Fibroblast of upper back skin (primary cell): ENCODE measurements at regions not wholly inside any gene's neighbourhood (a gene's known extent, or its start where the extent isn't known, plus 50 kb on each side); places are given as distances from the start of the nearest gene placed in this dataset.
"Not testable (repeated sequence)": the region's sequence is repeated elsewhere in the genome, so short reads cannot be mapped to it uniquely, and the experiment has no call there.

Experiments
- DNase-seq: peaks from one replicate; pipeline ENCODE4 v3.0.0-alpha.2; 2013

- no peak for DNase-seq
Observed at GRCh38 chr5:107068782-107069181, 602.0 kb downstream of the EFNA5 start.

- no peak for DNase-seq
Observed at GRCh38 chr5:107067395-107067794, 603.3 kb downstream of the EFNA5 start.

DNA sequence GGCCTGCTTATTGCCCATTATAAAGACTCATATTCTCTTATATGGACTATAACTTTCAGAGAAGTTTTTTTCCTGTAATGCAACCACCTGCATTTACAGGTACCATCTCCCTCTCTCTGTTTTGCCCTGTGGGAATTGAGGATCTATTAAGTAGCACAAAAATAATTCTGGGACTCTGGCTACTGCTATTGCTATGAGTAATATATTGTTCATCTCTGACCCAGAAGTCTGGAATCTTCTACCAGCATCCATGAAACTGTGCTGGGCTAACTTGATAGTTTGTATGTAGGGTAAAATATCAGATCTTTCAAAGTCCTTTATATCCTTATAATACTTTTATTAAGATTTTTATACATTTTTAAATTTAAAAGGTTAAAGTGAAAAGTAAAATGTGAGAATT lies 607.2 kb downstream of the EFNA5 start:
- DNase-seq, result peak; percentile 14

GRCh38 chr5:107058803-107059202 lies 611.9 kb downstream of the EFNA5 start:
- no peak for DNase-seq

DNA sequence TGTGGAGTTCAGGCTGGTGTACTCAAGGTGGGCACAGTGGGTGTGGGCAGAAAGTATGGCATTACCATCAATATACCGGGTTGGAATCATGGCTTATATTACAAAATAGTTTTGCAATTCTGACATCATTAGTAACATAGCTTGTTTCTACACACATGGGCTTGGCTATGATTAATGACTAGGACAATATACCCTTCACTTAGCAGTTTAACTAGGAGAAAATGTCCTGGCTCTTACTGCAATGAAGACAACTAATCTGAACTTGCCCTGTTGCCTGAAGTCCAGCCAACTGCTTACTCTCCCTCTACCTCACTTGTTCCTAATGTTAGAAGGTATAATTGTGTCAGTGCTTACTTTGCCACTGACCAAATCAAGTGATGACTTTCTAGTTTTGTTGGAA lies 612.5 kb downstream of the EFNA5 start:
- no peak for DNase-seq

- DNase-seq, result no peak
Observed at GRCh38 chr5:107056278-107056677, 614.5 kb downstream of the EFNA5 start.

- no peak for DNase-seq
Observed at GRCh38 chr5:107047048-107047447, 623.7 kb downstream of the EFNA5 start.

DNA sequence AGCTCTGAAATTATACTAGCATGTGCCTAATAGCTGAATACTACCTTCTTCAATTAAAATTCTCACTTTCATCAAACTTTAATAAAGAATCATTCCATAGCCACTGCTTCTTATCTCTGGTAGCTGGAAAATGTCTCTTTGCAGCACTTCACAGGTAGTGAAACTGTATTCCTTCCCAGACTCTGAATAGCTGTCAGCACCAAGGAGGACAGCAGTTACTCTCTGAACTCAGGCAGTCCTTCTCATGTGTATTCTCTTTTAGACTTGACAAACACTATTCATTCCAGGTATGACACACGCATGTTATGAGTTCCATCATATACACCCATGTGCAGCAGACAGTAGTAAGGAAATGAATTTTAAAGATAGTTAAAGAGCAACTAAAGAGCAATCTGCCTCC lies 627.1 kb downstream of the EFNA5 start:
- DNase-seq, result no peak

- DNase-seq, result no peak
Observed at GRCh38 chr5:107040907-107041306, 629.8 kb downstream of the EFNA5 start.

GRCh38 chr5:107032629-107033028 lies 638.1 kb downstream of the EFNA5 start:
- no peak for DNase-seq

- no peak for DNase-seq
Observed at GRCh38 chr5:107028938-107029337, 641.8 kb downstream of the EFNA5 start.

GRCh38 chr5:107025712-107026497 lies 644.8 kb downstream of the EFNA5 start:
- no peak for DNase-seq

- DNase-seq, result no peak
Observed at GRCh38 chr5:107023732-107024131, 647.0 kb downstream of the EFNA5 start.

DNA sequence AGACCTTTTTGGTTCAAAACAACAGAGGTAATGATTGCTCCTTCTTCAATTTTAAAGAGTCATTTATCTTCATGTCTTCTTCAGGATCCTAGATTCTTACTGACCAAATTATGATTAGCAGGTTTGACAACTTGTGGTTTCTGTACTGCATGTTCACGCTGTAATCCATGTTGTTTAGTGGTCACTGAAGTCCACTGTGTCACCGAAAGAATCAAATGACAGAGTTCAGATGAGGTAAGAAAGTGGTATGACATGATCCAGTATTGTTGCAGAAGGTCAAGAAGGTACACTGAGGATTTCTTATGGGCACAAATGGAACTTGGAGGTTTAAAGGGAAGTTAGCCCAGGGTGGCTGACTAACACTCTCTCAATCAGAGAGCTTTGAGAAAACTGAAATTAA lies 649.2 kb downstream of the EFNA5 start:
- DNase-seq, result no peak

DNA sequence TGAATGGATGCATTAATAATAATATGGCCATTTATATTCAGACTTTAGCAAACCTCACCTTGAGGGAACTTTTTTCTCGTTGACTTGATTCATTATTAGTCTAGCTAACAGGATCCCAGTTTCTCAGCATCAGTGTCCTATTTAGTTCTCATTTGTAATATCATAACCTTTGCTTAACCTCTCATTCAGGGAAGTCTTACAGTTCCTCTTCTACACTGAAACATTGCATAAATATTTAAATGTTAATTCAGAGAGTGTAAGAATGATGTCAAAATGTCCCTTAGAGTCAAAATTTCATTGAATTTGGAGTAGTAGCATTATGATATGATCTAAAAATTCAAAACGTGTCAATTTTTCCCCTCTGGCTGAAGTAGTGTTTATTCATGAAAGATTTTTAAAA lies 650.1 kb downstream of the EFNA5 start:
- no peak for DNase-seq

DNA sequence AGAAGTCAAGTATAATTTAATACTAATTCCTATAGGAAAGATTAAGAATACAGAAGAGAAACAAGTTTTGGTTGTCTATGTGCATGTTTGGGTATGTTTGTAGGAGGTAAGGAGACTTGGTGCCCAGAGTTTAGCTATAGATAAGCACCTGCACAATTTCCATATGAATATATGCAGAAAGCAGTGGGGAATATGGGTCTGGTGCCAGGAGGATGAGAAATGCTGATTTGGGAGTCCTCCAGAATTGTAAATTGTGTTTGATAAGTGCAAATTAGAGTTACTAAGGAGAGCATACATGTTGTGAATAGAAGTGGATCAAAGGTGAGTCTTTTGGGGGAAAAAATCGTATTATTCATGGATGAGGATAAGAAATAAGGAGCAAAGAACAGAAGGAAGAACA lies 653.1 kb downstream of the EFNA5 start:
- DNase-seq, result no peak

DNA sequence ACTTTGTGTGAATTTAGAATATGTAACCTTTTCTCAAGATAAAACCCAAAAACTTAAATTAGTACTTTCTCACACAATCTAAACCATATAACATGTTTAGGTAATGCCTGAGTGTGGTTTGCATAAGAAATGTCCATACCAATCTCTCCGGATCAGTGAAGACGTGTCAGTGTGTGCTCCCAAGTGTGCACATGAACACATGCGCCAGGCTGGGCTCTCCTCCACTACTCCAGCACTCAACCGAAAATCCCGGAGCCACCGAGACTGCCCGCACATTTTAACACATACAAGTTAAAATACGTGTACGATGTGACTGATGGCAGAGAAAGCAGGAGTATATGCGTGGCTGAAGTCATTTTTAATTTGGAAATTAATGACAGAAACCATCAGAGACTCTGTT lies 658.4 kb downstream of the EFNA5 start:
- DNase-seq, result no peak

DNA sequence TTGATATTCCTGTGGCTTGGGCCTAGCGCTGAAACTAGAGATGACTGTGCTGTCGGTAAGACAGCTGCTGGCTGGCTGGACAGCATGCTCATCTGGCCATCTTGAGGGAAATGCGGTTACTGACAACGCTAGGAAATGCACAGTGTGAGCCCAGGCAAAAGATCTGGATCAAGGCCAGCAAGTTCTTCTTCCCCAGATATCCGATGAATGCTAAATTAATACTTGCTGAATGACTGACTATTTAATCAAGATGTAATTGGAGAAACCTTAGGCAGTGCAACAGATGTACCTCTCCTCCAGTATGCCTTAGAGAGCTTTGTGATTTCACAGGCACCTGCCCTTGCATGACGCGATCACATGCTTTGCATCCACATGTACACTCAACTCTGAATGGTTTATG lies 659.1 kb downstream of the EFNA5 start:
- DNase-seq, result peak; percentile 71

DNA sequence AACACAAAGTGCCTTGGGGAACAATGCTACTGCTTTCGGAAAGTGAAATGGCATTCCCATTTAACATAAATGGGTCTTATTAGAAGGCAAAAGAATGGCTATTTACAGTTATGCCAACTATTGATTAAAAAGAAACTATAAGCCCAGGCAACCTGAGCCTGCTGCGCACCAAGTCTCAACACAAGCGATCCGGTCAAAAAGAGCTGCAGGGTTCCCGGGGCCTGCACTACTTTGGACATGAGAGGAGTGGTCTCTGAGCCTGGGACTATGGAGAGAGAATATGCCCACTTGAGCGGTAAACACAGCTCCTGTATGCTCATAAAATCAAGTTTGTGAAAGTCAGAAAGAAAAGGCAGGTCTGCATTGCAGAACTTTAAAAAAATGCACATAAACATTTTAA lies 660.7 kb downstream of the EFNA5 start:
- no peak for DNase-seq

- no peak for DNase-seq
Observed at GRCh38 chr5:107005653-107006052, 665.1 kb downstream of the EFNA5 start.

DNA sequence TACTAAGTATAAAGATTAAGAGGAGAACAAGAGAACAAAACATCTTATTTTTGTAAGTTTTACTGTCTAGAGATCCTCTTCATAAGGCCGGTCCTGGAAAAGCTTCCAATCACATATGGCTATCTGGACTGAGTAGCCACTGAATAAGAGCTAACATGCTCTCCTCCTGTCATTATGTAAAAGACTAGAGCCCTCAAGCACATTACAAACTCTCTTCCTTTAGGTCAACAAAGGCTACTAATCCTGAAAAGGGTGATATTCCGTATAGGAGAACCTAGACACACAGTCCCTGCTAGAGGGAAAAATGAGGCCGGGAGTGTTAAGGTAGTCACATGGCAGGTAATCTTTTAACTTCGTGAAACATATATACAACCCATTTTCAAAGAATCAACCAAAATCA lies 665.6 kb downstream of the EFNA5 start:
- DNase-seq, result no peak

- no peak for DNase-seq
Observed at GRCh38 chr5:107002115-107002514, 668.6 kb downstream of the EFNA5 start.

DNA sequence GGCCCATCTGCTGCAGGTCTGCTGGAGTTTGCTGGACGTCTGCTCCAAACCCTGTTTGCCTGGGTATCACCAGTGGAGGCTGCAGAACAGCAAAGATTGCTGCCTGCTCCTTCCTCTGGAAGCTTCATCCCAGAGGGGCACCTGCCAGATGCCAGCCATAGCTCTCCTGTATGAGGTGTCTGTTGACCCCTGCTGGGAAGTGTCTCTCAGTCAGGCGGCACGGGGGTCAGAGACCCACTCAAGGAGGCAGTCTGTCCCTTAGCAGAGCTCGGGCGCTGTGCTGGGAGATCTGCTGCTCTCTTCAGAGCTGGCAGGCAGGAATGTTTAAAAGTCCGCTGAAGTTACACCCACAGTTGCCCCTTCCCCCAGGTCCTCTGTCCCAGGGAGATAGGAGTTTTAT lies 671.2 kb downstream of the EFNA5 start:
- DNase-seq, result not testable (repeated sequence)

DNA sequence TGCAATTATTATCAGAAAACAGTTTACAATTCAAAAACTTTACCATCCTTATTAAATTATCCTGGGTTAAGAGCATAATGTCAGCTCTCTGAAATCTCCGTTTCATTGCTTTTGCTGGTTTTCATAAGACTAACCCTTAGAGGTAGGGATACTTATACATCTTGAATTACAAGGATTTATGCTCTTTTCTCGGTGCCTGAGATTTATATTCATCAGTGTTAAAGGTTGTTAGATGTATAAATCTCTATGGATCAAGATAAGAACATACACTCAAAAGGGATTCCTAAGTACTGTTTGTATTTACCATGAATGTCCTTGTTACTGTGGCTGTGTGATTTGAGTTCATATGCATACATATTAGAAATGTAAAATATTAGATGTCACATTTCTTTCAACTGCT lies 684.7 kb downstream of the EFNA5 start:
- no peak for DNase-seq

GRCh38 chr5:106985174-106985573 lies 685.6 kb downstream of the EFNA5 start:
- DNase-seq, result no peak
